ENCODE measurements at regions not wholly inside any gene's neighbourhood (a gene's known extent, or its start where the extent isn't known, plus 50 kb on each side); places are given as distances from the start of the nearest gene placed in this dataset.

GRCh38 chr5:164608507-164608906 lies 1103.1 kb downstream of the MAT2B start:
- H3K4me2 ChIP-seq (replicated peaks; ENCODE audit: low read depth, low read length, poor library complexity, severe bottlenecking): no peak overlapping the region
- Mint-ChIP-seq H3K27ac (no peak overlapping the region), H3K9me3 (ENCODE audit: insufficient read depth) (peaks cover 5% of the 10 kb centered on the region), H3K27me3 (no peaks in the 10 kb centered on the region), H3K4me1 (no peaks in the 10 kb centered on the region), H3K4me3 (no peak overlapping the region)
- no peak overlapping the region for H3K9ac ChIP-seq (ENCODE audit: low read length)
- no peaks in the 10 kb centered on the region for H4K20me1 ChIP-seq (ENCODE audit: control insufficient read depth, insufficient read depth, low read length, poor library complexity, severe bottlenecking)
- no peaks in the 10 kb centered on the region for H3K27me3 ChIP-seq (replicated peaks in 1 of 4; ENCODE audit: control extremely low read depth in 1 of 4, control insufficient read depth in 3 of 4, insufficient read depth in 4 of 4, low read length in 3 of 4)
- ChIA-PET CTCF (no interaction called here), POLR2A (no interaction called here)
- no peak overlapping the region for H3K27ac ChIP-seq (ENCODE audit: low read length in 2 of 2)
- no peak overlapping the region for H3K4me3 ChIP-seq (ENCODE audit: control extremely low read depth in 1 of 5, extremely low read depth in 1 of 5, insufficient read depth in 1 of 5, low read depth in 2 of 5, low read length in 4 of 5)
- no peaks in the 10 kb centered on the region for H3K4me1 ChIP-seq (ENCODE audit: control insufficient read depth in 2 of 2, insufficient read depth in 2 of 2, low read length in 2 of 2)
- intact Hi-C loops (cut with micrococcal nuclease): no loop called here
- TF ChIP-seq EZH2 (IDR thresholded peaks at IDR 0.05; ENCODE audit: borderline replicate concordance, insufficient read depth, low read depth, low read length, poor library complexity, severe bottlenecking) (no peak), CTCF (IDR thresholded peaks at IDR 0.05) (no peak)
- no peak for ATAC-seq (ENCODE audit: low read depth)
- no CpG with 5 or more reads among the region's 4 CpGs for WGBS (ENCODE audit: insufficient coverage)
- H2AFZ ChIP-seq (ENCODE audit: insufficient read depth, low read depth, low read length, poor library complexity, severe bottlenecking): no peak overlapping the region
- DNase-seq: no peak
- no peaks in the 10 kb centered on the region for H3K9me3 ChIP-seq (ENCODE audit: control extremely low read depth in 1 of 3, control insufficient read depth in 2 of 3, insufficient read depth in 1 of 3, low read length in 2 of 3)
- no peaks in the 10 kb centered on the region for H3K79me2 ChIP-seq (ENCODE audit: control insufficient read depth, insufficient read depth, low read length)
- H3K36me3 ChIP-seq (replicated peaks in 1 of 2; ENCODE audit: control extremely low read depth in 1 of 2, control insufficient read depth in 1 of 2, extremely low read depth in 1 of 2, insufficient read depth in 2 of 2, low read length in 1 of 2): no peaks in the 10 kb centered on the region

- no peak for ATAC-seq (ENCODE audit: low read depth)
Measured at GRCh38 chr5:164610374-164610773, 1105.0 kb downstream of the MAT2B start.

More at GRCh38 chr5:164610374-164610773, 1105.0 kb downstream of the MAT2B start:
- no peaks in the 10 kb centered on the region for H3K27me3 Mint-ChIP-seq
- Histone ChIP-seq H3K79me2 (ENCODE audit: control insufficient read depth, insufficient read depth, low read length) (no peaks in the 10 kb centered on the region), H3K9ac (ENCODE audit: low read length) (no peak overlapping the region), H2AFZ (ENCODE audit: insufficient read depth, low read depth, low read length, poor library complexity, severe bottlenecking) (no peak overlapping the region), H3K9me3 (ENCODE audit: control extremely low read depth in 1 of 3, control insufficient read depth in 2 of 3, insufficient read depth in 1 of 3, low read length in 2 of 3) (no peaks in the 10 kb centered on the region), H3K27me3 (replicated peaks in 1 of 4; ENCODE audit: control extremely low read depth in 1 of 4, control insufficient read depth in 3 of 4, insufficient read depth in 4 of 4, low read length in 3 of 4) (no peaks in the 10 kb centered on the region), H3K4me3 (ENCODE audit: control extremely low read depth in 1 of 5, extremely low read depth in 1 of 5, insufficient read depth in 1 of 5, low read depth in 2 of 5, low read length in 4 of 5) (no peak overlapping the region), H4K20me1 (ENCODE audit: control insufficient read depth, insufficient read depth, low read length, poor library complexity, severe bottlenecking) (no peaks in the 10 kb centered on the region), H3K27ac (ENCODE audit: low read length in 2 of 2) (no peak overlapping the region), H3K4me1 (ENCODE audit: control insufficient read depth in 2 of 2, insufficient read depth in 2 of 2, low read length in 2 of 2) (no peaks in the 10 kb centered on the region), H3K4me2 (replicated peaks; ENCODE audit: low read depth, low read length, poor library complexity, severe bottlenecking) (no peak overlapping the region), H3K36me3 (replicated peaks in 1 of 2; ENCODE audit: control extremely low read depth in 1 of 2, control insufficient read depth in 1 of 2, extremely low read depth in 1 of 2, insufficient read depth in 2 of 2, low read length in 1 of 2) (no peaks in the 10 kb centered on the region)
- TF ChIP-seq EZH2 (IDR thresholded peaks at IDR 0.05; ENCODE audit: borderline replicate concordance, insufficient read depth, low read depth, low read length, poor library complexity, severe bottlenecking) (no peak), CTCF (IDR thresholded peaks at IDR 0.05) (no peak)
- no peak overlapping the region for H3K4me3 Mint-ChIP-seq
- peaks cover 3% of the 10 kb centered on the region for H3K9me3 Mint-ChIP-seq (ENCODE audit: insufficient read depth)
- POLR2A ChIA-PET: no interaction called here
- DNase-seq: no peak
- intact Hi-C loops (cut with micrococcal nuclease): no loop called here
- WGBS (ENCODE audit: insufficient coverage): no CpG with 5 or more reads among the region's 1 CpG
- CTCF ChIA-PET: no interaction called here
- no peak overlapping the region for H3K27ac Mint-ChIP-seq
- no peaks in the 10 kb centered on the region for H3K4me1 Mint-ChIP-seq
